GM23338 (cell line): ENCODE measurements at regions not wholly inside any gene's neighbourhood (a gene's known extent, or its start where the extent isn't known, plus 50 kb on each side); places are given as distances from the start of the nearest gene placed in this dataset.

Experiments
- ATAC-seq: fragments of 200-7000 bp; cut with Tn5 transposase; 3 replicates; pipeline ENCODE4 v1.9.1; 2020
- DNase-seq: peaks from one replicate; pipeline ENCODE4 v3.0.0-alpha.2; 2015; ENCODE audit warnings: low spot score
- H2AFZ ChIP-seq: fragments of 200-600 bp; sonication (generic); 2 replicates; pipeline ENCODE4 v1.8.0; 2016; ENCODE audit warnings: antibody characterized with exemption, mild to moderate bottlenecking, moderate library complexity
- H3F3A ChIP-seq: fragments of 200-600 bp; sonication (generic); replicated peaks from 2 replicates; pipeline ENCODE4 v1.8.0; 2017; ENCODE audit warnings: antibody characterized with exemption, mixed run types, low read depth
- H3K27ac ChIP-seq: fragments of 200-600 bp; sonication (generic); 2 replicates; pipeline ENCODE4 v1.6.1; 2016; ENCODE audit warnings: low read depth
- H3K27me3 ChIP-seq: fragments of 200-600 bp; sonication (generic); 2 replicates; pipeline ENCODE4 v1.8.0; 2016; ENCODE audit warnings: mild to moderate bottlenecking, mixed run types, moderate library complexity; ENCODE audit not compliant: insufficient read depth
- H3K36me3 ChIP-seq: fragments of 200-600 bp; sonication (generic); 2 replicates; pipeline ENCODE4 v1.8.0; 2016; ENCODE audit warnings: mild to moderate bottlenecking; ENCODE audit not compliant: insufficient read depth
- H3K4me1 ChIP-seq: fragments of 200-600 bp; sonication (generic); 2 replicates; pipeline ENCODE4 v1.8.0; 2016; ENCODE audit warnings: mild to moderate bottlenecking, moderate library complexity; ENCODE audit not compliant: insufficient read depth
- H3K4me2 ChIP-seq: fragments of 200-600 bp; sonication (generic); 2 replicates; pipeline ENCODE4 v1.7.1; 2017; ENCODE audit warnings: mixed run types
- H3K4me3 ChIP-seq: fragments of 200-600 bp; sonication (generic); 2 replicates; pipeline ENCODE4 v1.6.1; 2016; ENCODE audit warnings: mixed run types
- H3K79me2 ChIP-seq: fragments of 200-600 bp; sonication (generic); replicated peaks from 2 replicates; pipeline ENCODE4 v1.8.0; 2017; ENCODE audit warnings: mild to moderate bottlenecking; ENCODE audit not compliant: insufficient read depth
- H3K9me2 ChIP-seq: fragments of 200-600 bp; sonication (generic); 2 replicates; pipeline ENCODE4 v1.8.0; 2017; ENCODE audit not compliant: insufficient read depth
- H4K20me1 ChIP-seq: fragments of 200-600 bp; sonication (generic); replicated peaks from 2 replicates; pipeline ENCODE4 v1.8.0; 2017; ENCODE audit warnings: mild to moderate bottlenecking; ENCODE audit not compliant: insufficient read depth
- H3K27ac Mint-ChIP-seq: 2 replicates; pipeline ENCODE4 v1.8.0; 2020; ENCODE audit warnings: inconsistent platforms, mild to moderate bottlenecking, moderate library complexity, mixed read lengths
- H3K27me3 Mint-ChIP-seq: 3 replicates; pipeline ENCODE4 v1.8.0; 2022; ENCODE audit warnings: low read depth, mild to moderate bottlenecking, moderate library complexity, mixed read lengths, inconsistent platforms; ENCODE audit not compliant: insufficient read depth, poor library complexity
- H3K36me3 Mint-ChIP-seq: 3 replicates; pipeline ENCODE4 v1.8.0; 2021; ENCODE audit warnings: low read depth, mild to moderate bottlenecking, inconsistent platforms, moderate library complexity, mixed read lengths
- H3K4me1 Mint-ChIP-seq: 3 replicates; pipeline ENCODE4 v1.8.0; 2020; ENCODE audit warnings: mild to moderate bottlenecking, inconsistent platforms, mixed read lengths
- H3K4me3 Mint-ChIP-seq: 3 replicates; pipeline ENCODE4 v1.8.0; 2021; ENCODE audit warnings: moderate library complexity, mild to moderate bottlenecking, inconsistent platforms, mixed read lengths
- H3K9me3 Mint-ChIP-seq: 3 replicates; pipeline ENCODE4 v1.8.0; 2020; ENCODE audit warnings: moderate library complexity, mild to moderate bottlenecking, inconsistent platforms, mixed read lengths
- NANOG ChIP-seq: IDR thresholded peaks from 2 replicates; pipeline ENCODE4 v1.6.1; 2016; ENCODE audit warnings: antibody characterized with exemption, borderline replicate concordance
- STAT1 ChIP-seq: IDR thresholded peaks from one replicate; pipeline ENCODE4 v1.6.1; 2016; ENCODE audit warnings: antibody characterized with exemption; ENCODE audit not compliant: unreplicated experiment
- ZNF114 ChIP-seq: fragments of 250-450 bp; sonication (Bioruptor Pico); IDR thresholded peaks from 2 replicates; pipeline ENCODE4 v1.5.0; 2020; ENCODE audit warnings: mild to moderate bottlenecking, moderate library complexity
- ZNF462 ChIP-seq: fragments of 250-450 bp; sonication (Bioruptor Pico); IDR thresholded peaks from 2 replicates; pipeline ENCODE4 v1.5.0; 2020; ENCODE audit warnings: mild to moderate bottlenecking, moderate library complexity
- TF ChIP-seq, protein P1 (sequence below), 2 experiments: fragments of 200-600 bp in 1 of 2; sonication (generic) in 1 of 2; conservative IDR thresholded peaks; 2 replicates each; pipeline versions ENCODE4 v1.5.1 to v1.6.1; 2016 to 2017; ENCODE audit warnings: antibody characterized with exemption in 2 of 2, low read depth in 2 of 2, mild to moderate bottlenecking in 2 of 2, moderate library complexity in 1 of 2

GRCh38 chr10:29783201-29783947 lies 148.6 kb upstream of the SVIL start (continued):
- TF ChIP-seq ZNF462 (no peak), NANOG (no peak), STAT1 (no peak)
- TF ChIP-seq, protein P1, sequence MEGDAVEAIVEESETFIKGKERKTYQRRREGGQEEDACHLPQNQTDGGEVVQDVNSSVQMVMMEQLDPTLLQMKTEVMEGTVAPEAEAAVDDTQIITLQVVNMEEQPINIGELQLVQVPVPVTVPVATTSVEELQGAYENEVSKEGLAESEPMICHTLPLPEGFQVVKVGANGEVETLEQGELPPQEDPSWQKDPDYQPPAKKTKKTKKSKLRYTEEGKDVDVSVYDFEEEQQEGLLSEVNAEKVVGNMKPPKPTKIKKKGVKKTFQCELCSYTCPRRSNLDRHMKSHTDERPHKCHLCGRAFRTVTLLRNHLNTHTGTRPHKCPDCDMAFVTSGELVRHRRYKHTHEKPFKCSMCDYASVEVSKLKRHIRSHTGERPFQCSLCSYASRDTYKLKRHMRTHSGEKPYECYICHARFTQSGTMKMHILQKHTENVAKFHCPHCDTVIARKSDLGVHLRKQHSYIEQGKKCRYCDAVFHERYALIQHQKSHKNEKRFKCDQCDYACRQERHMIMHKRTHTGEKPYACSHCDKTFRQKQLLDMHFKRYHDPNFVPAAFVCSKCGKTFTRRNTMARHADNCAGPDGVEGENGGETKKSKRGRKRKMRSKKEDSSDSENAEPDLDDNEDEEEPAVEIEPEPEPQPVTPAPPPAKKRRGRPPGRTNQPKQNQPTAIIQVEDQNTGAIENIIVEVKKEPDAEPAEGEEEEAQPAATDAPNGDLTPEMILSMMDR (conservative IDR thresholded peaks at IDR 0.05; ENCODE audit: low read depth in 2 of 2), result no peak

DNA sequence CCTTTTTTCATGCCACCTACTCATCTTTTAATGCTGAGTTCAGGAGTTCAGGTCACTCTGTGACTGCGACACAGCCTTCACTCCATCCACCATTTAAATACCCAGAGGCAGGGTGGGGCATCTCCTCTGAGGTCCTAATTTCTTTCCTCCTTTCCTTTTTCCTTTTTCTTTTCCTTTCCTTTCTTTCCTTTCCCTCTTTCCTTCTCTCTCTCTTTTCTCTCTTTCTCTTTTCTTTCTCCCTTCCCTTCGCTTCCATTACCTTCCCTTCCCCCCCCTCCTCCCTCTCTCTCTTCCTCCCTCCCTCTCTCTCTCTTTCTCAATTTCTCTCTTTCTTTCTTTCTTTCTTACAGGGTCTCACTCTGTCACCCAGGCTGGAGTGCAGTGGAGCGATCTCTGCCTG lies 145.9 kb upstream of the SVIL start:
- H3K4me2 ChIP-seq, result no peak overlapping the region
- H3K36me3 Mint-ChIP-seq, result no peaks in the 10 kb centered on the region
- no peak for DNase-seq
- peaks cover 9% of the 10 kb centered on the region; the same call in 1 of the 2 replicates for H3K9me2 ChIP-seq
- peaks cover 7% of the 10 kb centered on the region for H3K27me3 Mint-ChIP-seq
- H3K4me3 Mint-ChIP-seq, result no peak overlapping the region
- H3K79me2 ChIP-seq, result no peaks in the 10 kb centered on the region
- H3K27me3 ChIP-seq, result no peaks in the 10 kb centered on the region
- H4K20me1 ChIP-seq, result no peaks in the 10 kb centered on the region
- peaks cover 17% of the 10 kb centered on the region for H3K4me1 Mint-ChIP-seq
- no peak overlapping the region for H3K4me3 ChIP-seq
- H3K9me3 Mint-ChIP-seq, result no peaks in the 10 kb centered on the region
- peak overlapping the region; percentile 5; the same call in 1 of the 2 replicates for H2AFZ ChIP-seq
- H3K4me1 ChIP-seq, result no peaks in the 10 kb centered on the region
- no peak overlapping the region for H3K27ac ChIP-seq
- no peak overlapping the region for H3K27ac Mint-ChIP-seq
- ATAC-seq, result no peak
- no peaks in the 10 kb centered on the region for H3F3A ChIP-seq
- H3K36me3 ChIP-seq, result no peaks in the 10 kb centered on the region
- no peak for TF ChIP-seq ZNF462
- no peak for TF ChIP-seq ZNF114
